Mesendoderm (in vitro differentiated cells): ENCODE measurements at regions not wholly inside any gene's neighbourhood (a gene's known extent, or its start where the extent isn't known, plus 50 kb on each side); places are given as distances from the start of the nearest gene placed in this dataset.

Experiments
- DNase-seq: peaks from one replicate; pipeline ENCODE4 v3.0.0; 2013
- H2AK5ac ChIP-seq: 2 replicates; pipeline ENCODE4 v1.6.1; 2013; ENCODE audit warnings: low read length, inconsistent platforms
- H2BK120ac ChIP-seq: 2 replicates; pipeline ENCODE4 v1.6.1; 2013; ENCODE audit warnings: low read depth, mild to moderate bottlenecking, low read length, moderate library complexity, mixed read lengths
- H2BK15ac ChIP-seq: replicated peaks from 2 replicates; pipeline ENCODE4 v1.6.1; 2013; ENCODE audit warnings: low read depth, mild to moderate bottlenecking, moderate library complexity
- H2BK5ac ChIP-seq: 2 replicates; pipeline ENCODE4 v1.6.1; 2013; ENCODE audit warnings: low read length, inconsistent platforms
- H3K18ac ChIP-seq: 2 replicates; pipeline ENCODE4 v1.6.1; 2013; ENCODE audit warnings: mild to moderate bottlenecking, low read length, mixed read lengths
- H3K23ac ChIP-seq: one replicate; pipeline ENCODE4 v1.6.1; 2013; ENCODE audit warnings: low read length
- H3K27ac ChIP-seq: 2 replicates; pipeline ENCODE4 v1.5.1; 2013; ENCODE audit warnings: low read depth, mild to moderate bottlenecking, inconsistent platforms, low read length, moderate library complexity
- H3K27me3 ChIP-seq: 2 replicates; pipeline ENCODE4 v1.6.1; 2013; ENCODE audit warnings: low read length, control low read depth, mild to moderate bottlenecking, inconsistent platforms; ENCODE audit not compliant: insufficient read depth, poor library complexity
- H3K36me3 ChIP-seq: 2 replicates; pipeline ENCODE4 v1.6.1; 2013; ENCODE audit warnings: low read length, inconsistent platforms; ENCODE audit not compliant: control insufficient read depth, insufficient read depth
- H3K4ac ChIP-seq: one replicate; pipeline ENCODE4 v1.6.1; 2013; ENCODE audit warnings: low read depth, mild to moderate bottlenecking, low read length, moderate library complexity
- H3K4me1 ChIP-seq: 2 replicates; pipeline ENCODE4 v1.6.1; 2013; ENCODE audit warnings: low read depth, low read length, inconsistent platforms; ENCODE audit not compliant: control insufficient read depth
- H3K4me2 ChIP-seq: 2 replicates; pipeline ENCODE4 v1.6.1; 2013; ENCODE audit warnings: low read length
- H3K4me3 ChIP-seq: 2 replicates; pipeline ENCODE4 v1.5.1; 2013; ENCODE audit warnings: mild to moderate bottlenecking, low read length
- H3K56ac ChIP-seq: one replicate; pipeline ENCODE4 v1.6.1; 2013; ENCODE audit warnings: low read length
- H3K79me1 ChIP-seq: 2 replicates; pipeline ENCODE4 v1.6.1; 2013; ENCODE audit warnings: low read length, inconsistent platforms
- H3K79me2 ChIP-seq: 2 replicates; pipeline ENCODE4 v1.6.1; 2013; ENCODE audit warnings: mild to moderate bottlenecking, low read length; ENCODE audit not compliant: control insufficient read depth, insufficient read depth
- H3K9ac ChIP-seq: 2 replicates; pipeline ENCODE4 v1.6.1; 2013; ENCODE audit warnings: low read length, inconsistent platforms
- H4K5ac ChIP-seq: one replicate; pipeline ENCODE4 v1.6.1; 2013; ENCODE audit warnings: low read length
- H4K8ac ChIP-seq: one replicate; pipeline ENCODE4 v1.6.1; 2013; ENCODE audit warnings: low read depth, mild to moderate bottlenecking, control low read depth, low read length, moderate library complexity
- WGBS: extraction: QIAGEN DNeasy Blood & Tissue Kit; methylation state at CpG from one replicate; pipeline ENCODE4 v1.1.7; 2013; ENCODE audit warnings: low lambda C conversion rate, missing lambda C conversion rate; ENCODE audit not compliant: insufficient coverage; ENCODE audit errors: extremely low coverage; 5-methylcytosine and 5-hydroxymethylcytosine counted together

DNA sequence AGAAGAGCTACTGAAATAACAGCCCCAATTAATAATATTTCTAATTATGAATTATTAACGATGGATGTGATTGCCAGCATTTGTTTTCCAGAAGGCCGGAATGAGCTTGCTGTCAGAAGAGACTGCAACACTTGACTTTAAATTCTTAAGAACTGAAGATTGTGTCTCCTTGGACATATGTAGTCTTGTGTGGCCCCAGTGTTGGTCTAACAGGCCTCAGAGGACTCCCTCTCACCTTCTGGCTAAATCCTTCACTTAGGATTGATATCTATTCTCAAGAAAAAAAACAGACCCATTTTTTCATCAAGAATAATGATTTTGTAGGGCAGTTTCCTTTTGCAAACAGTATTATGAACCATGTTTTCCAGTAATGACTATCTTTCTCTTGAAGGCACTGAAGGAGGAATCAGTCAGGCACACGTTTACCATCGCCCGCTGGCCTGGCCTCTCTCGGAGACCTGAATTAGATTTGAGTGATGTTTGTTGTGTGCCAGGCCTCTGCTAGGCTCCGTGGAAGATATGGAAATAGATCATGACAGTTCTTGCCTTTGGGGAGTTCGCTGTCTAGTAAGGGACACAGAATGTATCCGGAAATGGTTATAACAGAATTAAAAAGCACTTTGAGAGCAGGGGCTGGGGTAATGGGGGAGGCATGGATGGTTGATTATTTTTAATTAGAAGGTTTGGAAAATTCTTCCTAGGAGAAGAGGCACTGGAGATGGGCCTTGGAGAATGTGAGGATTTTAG lies 258.0 kb downstream of the MYCN start:
- no CpG with 5 or more reads among the region's 9 CpGs for WGBS
- Histone ChIP-seq H2BK15ac (no peak overlapping the region), H3K79me2 (no peaks in the 10 kb centered on the region), H3K9ac (no peak overlapping the region), H3K56ac (no peak overlapping the region), H3K23ac (no peak overlapping the region), H3K4ac (no peak overlapping the region), H2BK120ac (no peak overlapping the region), H3K79me1 (no peaks in the 10 kb centered on the region), H3K36me3 (no peaks in the 10 kb centered on the region), H3K4me1 (no peaks in the 10 kb centered on the region), H3K18ac (no peak overlapping the region), H3K27me3 (no peaks in the 10 kb centered on the region), H2AK5ac (no peak overlapping the region), H2BK5ac (no peak overlapping the region), H3K27ac (no peak overlapping the region), H3K4me3 (no peak overlapping the region), H3K4me2 (no peak overlapping the region), H4K5ac (no peak overlapping the region), H4K8ac (no peak overlapping the region)
- no peak for DNase-seq

DNA sequence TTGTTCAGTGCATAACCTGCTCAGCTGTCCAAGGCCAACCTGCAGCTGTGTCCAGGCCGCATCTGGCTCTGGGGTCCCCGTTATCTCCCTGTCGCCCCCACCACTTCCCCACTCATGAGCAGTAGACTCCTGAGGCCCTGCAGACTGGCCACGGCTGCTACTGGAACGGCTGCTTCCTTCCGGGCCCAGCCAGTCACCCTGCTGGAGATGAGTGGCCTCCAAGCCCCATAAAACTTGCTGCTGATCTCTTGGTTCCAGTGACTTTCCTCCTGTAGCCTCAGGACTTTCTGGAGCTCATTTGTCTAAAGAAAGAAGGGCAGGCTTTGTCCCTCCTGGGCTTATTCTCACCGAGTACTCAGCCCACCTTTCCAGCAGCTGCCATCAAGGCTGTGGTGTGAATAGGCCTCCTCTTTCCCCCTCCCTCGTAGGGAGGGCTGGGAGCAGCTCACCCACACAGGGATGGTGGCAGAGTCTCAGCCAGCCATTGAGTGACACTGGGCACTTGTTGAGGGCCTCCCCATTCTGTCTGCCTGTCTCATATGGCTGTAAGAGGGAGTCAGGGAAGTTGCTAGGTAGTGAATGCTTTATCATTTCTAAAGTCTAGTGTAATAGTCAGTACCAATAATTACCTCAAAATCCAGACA lies 257.3 kb downstream of the MYCN start:
- Histone ChIP-seq H3K27me3 (no peaks in the 10 kb centered on the region), H3K4me2 (no peak overlapping the region), H3K36me3 (no peaks in the 10 kb centered on the region), H4K8ac (no peak overlapping the region), H3K9ac (no peak overlapping the region), H3K79me1 (no peaks in the 10 kb centered on the region), H3K23ac (no peak overlapping the region), H2BK15ac (no peak overlapping the region), H4K5ac (no peak overlapping the region), H3K27ac (no peak overlapping the region), H3K79me2 (no peaks in the 10 kb centered on the region), H3K4me3 (no peak overlapping the region), H2BK5ac (no peak overlapping the region), H3K18ac (no peak overlapping the region), H3K4me1 (no peaks in the 10 kb centered on the region), H2AK5ac (no peak overlapping the region), H3K56ac (no peak overlapping the region), H2BK120ac (no peak overlapping the region), H3K4ac (no peak overlapping the region)
- no peak for DNase-seq
- WGBS, result no CpG with 5 or more reads among the region's 8 CpGs

- no CpG with 5 or more reads among the region's 15 CpGs for WGBS
- no peak overlapping the region for H3K23ac ChIP-seq
- no peak overlapping the region for H2BK15ac ChIP-seq
- no peaks in the 10 kb centered on the region for H3K79me2 ChIP-seq
- no peak for DNase-seq
- no peak overlapping the region for H3K4ac ChIP-seq
- H4K8ac ChIP-seq, result no peak overlapping the region
- no peak overlapping the region for H3K56ac ChIP-seq
- no peaks in the 10 kb centered on the region for H3K79me1 ChIP-seq
- H3K27ac ChIP-seq, result no peak overlapping the region
- H3K4me3 ChIP-seq, result no peak overlapping the region
- H3K36me3 ChIP-seq, result no peaks in the 10 kb centered on the region
- H4K5ac ChIP-seq, result no peak overlapping the region
- H3K9ac ChIP-seq, result no peak overlapping the region
- no peak overlapping the region for H3K4me2 ChIP-seq
- no peaks in the 10 kb centered on the region for H3K4me1 ChIP-seq
- H3K18ac ChIP-seq, result no peak overlapping the region
- H2AK5ac ChIP-seq, result no peak overlapping the region
- H3K27me3 ChIP-seq, result no peaks in the 10 kb centered on the region
- H2BK120ac ChIP-seq, result no peak overlapping the region
- H2BK5ac ChIP-seq, result no peak overlapping the region
Measured at GRCh38 chr2:16196687-16197503, 256.5 kb downstream of the MYCN start.

GRCh38 chr2:16195681-16196070 lies 255.3 kb downstream of the MYCN start:
- Histone ChIP-seq H2BK15ac (no peak overlapping the region), H3K4me3 (no peak overlapping the region), H3K4me2 (no peak overlapping the region), H3K4me1 (no peaks in the 10 kb centered on the region), H2BK120ac (no peak overlapping the region), H3K79me2 (no peaks in the 10 kb centered on the region), H3K27ac (no peak overlapping the region), H3K9ac (no peak overlapping the region), H2AK5ac (no peak overlapping the region), H4K8ac (no peak overlapping the region), H2BK5ac (no peak overlapping the region), H3K79me1 (no peaks in the 10 kb centered on the region), H3K56ac (no peak overlapping the region), H4K5ac (no peak overlapping the region), H3K27me3 (no peaks in the 10 kb centered on the region), H3K4ac (no peak overlapping the region), H3K23ac (no peak overlapping the region), H3K18ac (no peak overlapping the region), H3K36me3 (no peaks in the 10 kb centered on the region)
- no peak for DNase-seq
- no CpG with 5 or more reads among the region's 6 CpGs for WGBS

DNA sequence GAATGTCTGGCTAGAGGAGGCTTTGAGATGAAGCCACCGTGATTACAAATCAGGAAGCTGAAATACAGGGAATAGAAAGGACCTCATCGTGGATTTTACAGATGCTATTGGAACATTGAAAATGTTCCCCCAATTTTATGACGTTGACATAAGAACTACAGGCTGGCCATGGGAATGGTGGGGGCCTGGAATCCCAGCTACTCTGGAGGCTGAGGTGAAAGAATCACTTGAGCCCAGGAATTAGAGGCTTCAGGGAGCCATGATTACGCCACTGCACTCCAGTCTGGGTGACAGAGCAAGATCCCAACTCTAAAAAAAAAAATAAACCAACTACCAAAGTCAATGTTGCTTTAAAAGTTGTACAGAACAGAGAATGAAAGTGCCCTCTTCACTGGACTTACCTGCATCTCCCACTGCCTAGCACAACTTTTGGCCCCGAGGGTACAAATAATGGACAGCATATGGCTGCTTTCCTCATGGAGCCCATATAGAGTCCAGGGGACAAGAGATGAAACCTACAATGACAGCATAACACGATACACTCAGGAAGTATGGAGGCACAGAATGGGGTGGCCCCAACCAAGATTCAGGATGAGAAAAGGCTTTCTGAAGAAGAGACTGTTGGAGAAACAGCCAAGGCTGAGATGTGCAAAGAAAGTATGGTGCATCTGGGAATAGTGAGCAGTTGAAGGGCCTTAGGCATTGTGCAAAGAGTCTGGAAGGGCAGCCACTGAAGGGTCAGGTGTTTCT lies 254.8 kb downstream of the MYCN start:
- no peaks in the 10 kb centered on the region for H3K79me1 ChIP-seq
- WGBS, result no CpG with 5 or more reads among the region's 6 CpGs
- H3K27me3 ChIP-seq, result no peaks in the 10 kb centered on the region
- no peak overlapping the region for H3K4me2 ChIP-seq
- H4K8ac ChIP-seq, result no peak overlapping the region
- no peak overlapping the region for H3K4me3 ChIP-seq
- no peak overlapping the region for H2BK120ac ChIP-seq
- no peaks in the 10 kb centered on the region for H3K79me2 ChIP-seq
- no peak overlapping the region for H3K23ac ChIP-seq
- H3K27ac ChIP-seq, result no peak overlapping the region
- no peak overlapping the region for H3K18ac ChIP-seq
- H2BK15ac ChIP-seq, result no peak overlapping the region
- no peak overlapping the region for H2BK5ac ChIP-seq
- H2AK5ac ChIP-seq, result no peak overlapping the region
- no peaks in the 10 kb centered on the region for H3K4me1 ChIP-seq
- no peak overlapping the region for H3K56ac ChIP-seq
- no peaks in the 10 kb centered on the region for H3K36me3 ChIP-seq
- H3K4ac ChIP-seq, result no peak overlapping the region
- no peak overlapping the region for H4K5ac ChIP-seq
- DNase-seq, result no peak
- H3K9ac ChIP-seq, result no peak overlapping the region
